ENCODE measurements at regions not wholly inside any gene's neighbourhood (a gene's known extent, or its start where the extent isn't known, plus 50 kb on each side); places are given as distances from the start of the nearest gene placed in this dataset.
"Not testable (repeated sequence)": the region's sequence is repeated elsewhere in the genome, so short reads cannot be mapped to it uniquely, and the experiment has no call there.

- DNase-seq (ENCODE audit: low spot score), result no peak
These were observed 161.3 kb upstream of the RREB1 start for GRCh38 chr6:6946206-6947155.

GRCh38 chr6:6950373-6951145, 157.2 kb upstream of the RREB1 start:
- DNase-seq (ENCODE audit: low spot score), result no peak

- DNase-seq (ENCODE audit: low spot score), result no peak
These were observed 156.4 kb upstream of the RREB1 start for GRCh38 chr6:6951355-6951754.

- DNase-seq (ENCODE audit: low spot score), result no peak
These were observed 155.3 kb upstream of the RREB1 start for GRCh38 chr6:6952484-6952883.

- DNase-seq (ENCODE audit: low spot score), result not testable (repeated sequence)
These were observed 154.8 kb upstream of the RREB1 start for GRCh38 chr6:6952927-6953326.

GRCh38 chr6:6960571-6961251, 147.1 kb upstream of the RREB1 start:
- DNase-seq (ENCODE audit: low spot score), result no peak

- no peak for DNase-seq (ENCODE audit: low spot score)
These were observed 145.7 kb upstream of the RREB1 start for GRCh38 chr6:6962086-6962485.

GRCh38 chr6:6962699-6963098, 145.1 kb upstream of the RREB1 start:
- no peak for DNase-seq (ENCODE audit: low spot score)

- DNase-seq (ENCODE audit: low spot score), result not testable (repeated sequence)
These were observed 144.4 kb upstream of the RREB1 start for GRCh38 chr6:6963390-6963789.

GRCh38 chr6:6964675-6965074, 143.1 kb upstream of the RREB1 start:
- no peak for DNase-seq (ENCODE audit: low spot score)

GRCh38 chr6:6966127-6966526, 141.6 kb upstream of the RREB1 start:
- no peak for DNase-seq (ENCODE audit: low spot score)

GRCh38 chr6:6966569-6966968, 141.2 kb upstream of the RREB1 start:
- no peak for DNase-seq (ENCODE audit: low spot score)

- DNase-seq (ENCODE audit: low spot score), result no peak
These were observed 139.4 kb upstream of the RREB1 start for GRCh38 chr6:6968357-6968730.

- DNase-seq (ENCODE audit: low spot score), result no peak
These were observed 138.8 kb upstream of the RREB1 start for GRCh38 chr6:6968731-6969552.

GRCh38 chr6:6969761-6970223, 138.0 kb upstream of the RREB1 start:
- no peak for DNase-seq (ENCODE audit: low spot score)

- no peak for DNase-seq (ENCODE audit: low spot score)
These were observed 136.9 kb upstream of the RREB1 start for GRCh38 chr6:6970851-6971250.

- DNase-seq (ENCODE audit: low spot score), result no peak
These were observed 136.4 kb upstream of the RREB1 start for GRCh38 chr6:6971369-6971768.

- no peak for DNase-seq (ENCODE audit: low spot score)
These were observed 135.3 kb upstream of the RREB1 start for GRCh38 chr6:6972456-6972855.

GRCh38 chr6:6973721-6974120, 134.0 kb upstream of the RREB1 start:
- DNase-seq (ENCODE audit: low spot score), result no peak

- no peak for DNase-seq (ENCODE audit: low spot score)
These were observed 132.2 kb upstream of the RREB1 start for GRCh38 chr6:6975459-6976111.

- DNase-seq (ENCODE audit: low spot score), result no peak
These were observed 131.6 kb upstream of the RREB1 start for GRCh38 chr6:6976193-6976592.
